RCC 7860 (cell line): ENCODE measurements at regions not wholly inside any gene's neighbourhood (a gene's known extent, or its start where the extent isn't known, plus 50 kb on each side); places are given as distances from the start of the nearest gene placed in this dataset.

Experiments used
- DNase-seq: peaks from one replicate; pipeline ENCODE4 v3.0.0-alpha.2; 2015; ENCODE audit warnings: low spot score
- FAIRE-seq: peaks from 2 replicates; lab custom pipeline; 2012; peaks lifted over from hg19 to GRCh38; lab: Jason Lieb, UNC

GRCh38 chr6:10465629-10466499 lies 51.0 kb upstream of the TFAP2A start:
- DNase-seq (peak; percentile 12), FAIRE-seq (no peak)
